GM12878 (cell line): ENCODE measurements at regions not wholly inside any gene's neighbourhood (a gene's known extent, or its start where the extent isn't known, plus 50 kb on each side); places are given as distances from the start of the nearest gene placed in this dataset.

Source experiments
- ATAC-seq: fragments of 200-7000 bp; cut with Tn5 transposase; 3 replicates; pipeline ENCODE4 v1.9.1; 2020; ENCODE audit warnings: mild to moderate bottlenecking, moderate library complexity
- BruUV-seq: library from RNA; stranded (reverse); fragments of 400-500 nt; replicated peaks from 2 replicates; lab custom pipeline; 2021; lab: Mats Ljungman, UMichigan
- CTCF ChIA-PET: fragments of 300-600 bp; sonication (Branson Sonifier 250); formaldehyde crosslinking; extraction: SDS; loops from one replicate; lab custom pipeline; 2021; ENCODE audit warnings: inconsistent platforms; lab: Yijun Ruan, JAX
- POLR2A ChIA-PET: fragments of 350-600 bp; formaldehyde crosslinking; extraction: SDS; loops from one replicate; lab custom pipeline; 2021; ENCODE audit warnings: inconsistent platforms; lab: Charles Lee
- RAD21 ChIA-PET: fragments of 300-600 bp; sonication (Branson Sonifier 250); formaldehyde crosslinking; loops from one replicate; lab custom pipeline; 2023; ENCODE audit warnings: antibody characterized with exemption; ENCODE audit not compliant: unreplicated experiment; lab: Charles Lee
- SMC1A ChIA-PET: fragments of 300-600 bp; sonication (Branson Sonifier 250); formaldehyde crosslinking; loops from one replicate; lab custom pipeline; 2023; ENCODE audit not compliant: unreplicated experiment, uncharacterized antibody; lab: Charles Lee
- DNase-seq: peaks from one replicate; pipeline ENCODE4 v3.0.0-alpha.2; 2011; ENCODE audit warnings: low read depth, low spot score
- FAIRE-seq: peaks from 3 replicates; lab custom pipeline; 2011; peaks lifted over from hg19 to GRCh38; lab: Jason Lieb, UNC
- H2AFZ ChIP-seq: 2 replicates; pipeline ENCODE4 v1.6.0; 2011; ENCODE audit warnings: low read depth, low read length, control low read depth; ENCODE audit not compliant: control insufficient read depth
- H3K27ac ChIP-seq: 2 replicates; pipeline ENCODE4 v1.5.1; 2011; ENCODE audit warnings: control low read depth; ENCODE audit not compliant: control insufficient read depth, insufficient read depth
- H3K27me3 ChIP-seq, 2 experiments: replicated peaks in 1 of 2; 2 replicates each; pipeline versions ENCODE4 v1.6.0 to v1.6.1; 2011; ENCODE audit warnings: low read length in 1 of 2; ENCODE audit not compliant: control insufficient read depth in 2 of 2, insufficient read depth in 2 of 2
- H3K36me3 ChIP-seq, 2 experiments: 2 replicates each; pipeline ENCODE4 v1.5.1; 2011; ENCODE audit warnings: low read length in 1 of 2; ENCODE audit not compliant: control insufficient read depth in 2 of 2, insufficient read depth in 2 of 2
- H3K4me1 ChIP-seq: 2 replicates; pipeline ENCODE4 v1.6.1; 2011; ENCODE audit warnings: mild to moderate bottlenecking, low read length, moderate library complexity, mixed read lengths; ENCODE audit not compliant: control insufficient read depth, insufficient read depth
- H3K4me2 ChIP-seq: 2 replicates; pipeline ENCODE4 v1.6.0; 2011; ENCODE audit warnings: control low read depth; ENCODE audit not compliant: control insufficient read depth, insufficient read depth
- H3K4me3 ChIP-seq: fragments of 200-600 bp; sonication (generic); 2 replicates; pipeline ENCODE4 v1.5.1; 2016
- H3K79me2 ChIP-seq: 2 replicates; pipeline ENCODE4 v1.6.0; 2011; ENCODE audit warnings: low read length; ENCODE audit not compliant: control insufficient read depth, insufficient read depth
- H3K9ac ChIP-seq: 2 replicates; pipeline ENCODE4 v1.8.0; 2011; ENCODE audit warnings: low read length, control low read depth, mixed read lengths; ENCODE audit not compliant: control insufficient read depth, insufficient read depth
- H3K9me3 ChIP-seq: replicated peaks from 3 replicates; pipeline ENCODE4 v1.5.1; 2011; ENCODE audit warnings: mild to moderate bottlenecking, low read length; ENCODE audit not compliant: control insufficient read depth, insufficient read depth
- H4K20me1 ChIP-seq: 2 replicates; pipeline ENCODE4 v1.6.0; 2011; ENCODE audit not compliant: control insufficient read depth, insufficient read depth
- CTCF ChIP-seq, 3 experiments: IDR thresholded peaks in 2 of 3; conservative IDR thresholded peaks in 1 of 3; 2 replicates each; pipeline ENCODE4 v1.5.1; 2011; ENCODE audit warnings: low read depth in 3 of 3, low read length in 3 of 3, mild to moderate bottlenecking in 3 of 3, control low read depth in 2 of 3, moderate library complexity in 2 of 3, inconsistent platforms in 1 of 3, mixed read lengths in 1 of 3; ENCODE audit not compliant: control insufficient read depth in 2 of 3, insufficient read depth in 1 of 3; ENCODE audit errors: extremely low read depth in 1 of 3
- EGR1 ChIP-seq, 2 experiments: IDR thresholded peaks; 1 replicate in 1 of 2; 2 replicates in 1 of 2; pipeline ENCODE4 v1.6.1; 2011 to 2012; ENCODE audit warnings: low read depth in 2 of 2, low read length in 2 of 2, borderline replicate concordance in 1 of 2, mild to moderate bottlenecking in 1 of 2, moderate library complexity in 1 of 2
- POLR2AphosphoS2 ChIP-seq: IDR thresholded peaks from 2 replicates; pipeline ENCODE4 v1.6.1; 2011; ENCODE audit warnings: low read depth, mild to moderate bottlenecking, low read length, improper control_type of control experiment, moderate library complexity
- YY1 ChIP-seq: IDR thresholded peaks from 2 replicates; pipeline ENCODE4 v1.6.1; 2011; ENCODE audit warnings: low read depth, mild to moderate bottlenecking, low read length
- WGBS: methylation state at CpG from one replicate; pipeline ENCODE4 v1.1.6; 2016; ENCODE audit warnings: low lambda C conversion rate; ENCODE audit not compliant: insufficient replicate concordance, insufficient coverage; ENCODE audit errors: missing lambda C conversion rate; 5-methylcytosine and 5-hydroxymethylcytosine counted together
- in situ Hi-C: fragments of 300-500 bp; cut with MboI; formaldehyde crosslinking; loops from 9 replicates; pipeline ENCODE4 v1.14.3; 2018; ENCODE audit warnings: mixed read lengths
- intact Hi-C: fragments of 100-400 bp; cut with micrococcal nuclease; formaldehyde crosslinking; loops from one replicate; pipeline ENCODE4 v1.14.2; 2022; ENCODE audit not compliant: unreplicated experiment

- no peaks in the 10 kb centered on the region for H3K9me3 ChIP-seq
- no peak overlapping the region for H3K4me3 ChIP-seq
- H3K27me3 ChIP-seq: no peaks in the 10 kb centered on the region; a peak in 1 of 4 replicates
- no peaks in the 10 kb centered on the region for H4K20me1 ChIP-seq
- CTCF ChIA-PET: no interaction called here
- no peak for TF ChIP-seq POLR2AphosphoS2
- TF ChIP-seq CTCF (IDR thresholded peaks at IDR 0.05 in 2 of 3, conservative IDR thresholded peaks at IDR 0.05 in 1 of 3; ENCODE audit: control insufficient read depth in 2 of 3, extremely low read depth in 1 of 3, insufficient read depth in 1 of 3, low read depth in 3 of 3, low read length in 3 of 3): peak in 1 of 3 experiments; percentile 31; a peak in 1 of 6 replicates
- TF ChIP-seq YY1: no peak
- no peaks in the 10 kb centered on the region for H3K36me3 ChIP-seq
- RAD21 ChIA-PET: no interaction called here
- intact Hi-C loops: no loop called here
- no peak for FAIRE-seq
- H3K4me1 ChIP-seq: no peaks in the 10 kb centered on the region
- no peak overlapping the region for H2AFZ ChIP-seq
- no peak for DNase-seq
- no peak overlapping the region for H3K9ac ChIP-seq
- 0% methylated on average over 2 of the region's 2 CpGs for WGBS
- SMC1A ChIA-PET: no interaction called here
- in situ Hi-C loops: no loop called here
- POLR2A ChIA-PET: no interaction called here
- BruUV-seq: no TSS peak
- no peaks in the 10 kb centered on the region for H3K79me2 ChIP-seq
- no peak overlapping the region for H3K27ac ChIP-seq
- ATAC-seq: no peak; the same call in 2 of the 3 replicates
- no peak overlapping the region for H3K4me2 ChIP-seq
Measured at GRCh38 chr3:117268318-117268717, 558.7 kb downstream of the TUSC7 start.

GRCh38 chr3:117272274-117272673 lies 562.7 kb downstream of the TUSC7 start:
- 4% methylated on average over 2 of the region's 2 CpGs for WGBS
- ChIA-PET CTCF (interaction anchor here (0.5 kb wide), 1 partner anchor 148 kb away, joined by 3 read pairs; no protein-coding TSS in a partner anchor), POLR2A (no interaction called here), RAD21 (no interaction called here), SMC1A (interaction anchor here (0.7 to 1.2 kb wide), 2 partner anchors 10 to 12 kb away, joined by 3 read pairs; no protein-coding TSS in a partner anchor)
- Histone ChIP-seq H3K4me1 (no peaks in the 10 kb centered on the region), H3K27me3 (no peaks in the 10 kb centered on the region; a peak in 1 of 4 replicates), H4K20me1 (no peaks in the 10 kb centered on the region), H3K79me2 (no peaks in the 10 kb centered on the region), H3K9me3 (no peaks in the 10 kb centered on the region), H2AFZ (no peak overlapping the region), H3K27ac (no peak overlapping the region), H3K4me3 (no peak overlapping the region), H3K36me3 (no peaks in the 10 kb centered on the region), H3K9ac (no peak overlapping the region), H3K4me2 (no peak overlapping the region)
- ATAC-seq (no peak), DNase-seq (no peak), FAIRE-seq (no peak)
- no TSS peak for BruUV-seq
- TF ChIP-seq EGR1 (IDR thresholded peaks at IDR 0.05; ENCODE audit: borderline replicate concordance in 1 of 2, low read depth in 2 of 2, low read length in 2 of 2): no peak
- in situ Hi-C loops: no loop called here
- intact Hi-C loops: no loop called here
